LNCaP clone FGC (cell line): ENCODE measurements at regions not wholly inside any gene's neighbourhood (a gene's known extent, or its start where the extent isn't known, plus 50 kb on each side); places are given as distances from the start of the nearest gene placed in this dataset.
A peak's percentile ranks its signal among the peaks of the same experiment; 100 is the strongest.

ENCODE experiments used
- DNase-seq: peaks from one replicate; pipeline ENCODE4 v3.0.0-alpha.2; 2011; ENCODE audit warnings: low read depth
- H3K4me3 ChIP-seq: 2 replicates; pipeline ENCODE4 v1.5.1; 2011; ENCODE audit warnings: mild to moderate bottlenecking, low read depth, low read length, control low read depth
- TF ChIP-seq, protein P1 (sequence below): IDR thresholded peaks from 2 replicates; pipeline ENCODE4 v1.5.1; 2012; ENCODE audit warnings: mild to moderate bottlenecking; ENCODE audit not compliant: control insufficient read depth, insufficient read depth; ENCODE audit errors: extremely low read depth

DNA sequence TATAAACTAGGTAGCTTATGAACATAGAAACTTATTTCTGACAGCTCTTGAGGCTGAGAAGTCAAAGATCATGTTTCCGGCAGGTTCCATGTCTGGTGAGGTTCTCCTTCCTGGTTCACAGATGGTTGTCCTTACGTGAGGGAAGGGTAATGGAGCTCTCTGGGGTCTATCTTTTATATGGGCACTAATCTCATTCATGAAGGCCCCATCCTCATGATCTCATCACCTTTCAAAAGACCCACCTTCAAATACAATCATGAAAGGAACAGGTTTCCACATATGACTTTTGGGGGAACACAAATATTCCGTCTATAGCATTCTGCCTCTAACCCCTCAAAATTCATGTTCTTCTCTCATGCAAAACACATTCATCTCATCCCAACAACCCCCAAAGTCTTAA lies 264.7 kb downstream of the PTTG2 start:
- DNase-seq = no peak
- no peak overlapping the region for H3K4me3 ChIP-seq
- TF ChIP-seq, protein P1, sequence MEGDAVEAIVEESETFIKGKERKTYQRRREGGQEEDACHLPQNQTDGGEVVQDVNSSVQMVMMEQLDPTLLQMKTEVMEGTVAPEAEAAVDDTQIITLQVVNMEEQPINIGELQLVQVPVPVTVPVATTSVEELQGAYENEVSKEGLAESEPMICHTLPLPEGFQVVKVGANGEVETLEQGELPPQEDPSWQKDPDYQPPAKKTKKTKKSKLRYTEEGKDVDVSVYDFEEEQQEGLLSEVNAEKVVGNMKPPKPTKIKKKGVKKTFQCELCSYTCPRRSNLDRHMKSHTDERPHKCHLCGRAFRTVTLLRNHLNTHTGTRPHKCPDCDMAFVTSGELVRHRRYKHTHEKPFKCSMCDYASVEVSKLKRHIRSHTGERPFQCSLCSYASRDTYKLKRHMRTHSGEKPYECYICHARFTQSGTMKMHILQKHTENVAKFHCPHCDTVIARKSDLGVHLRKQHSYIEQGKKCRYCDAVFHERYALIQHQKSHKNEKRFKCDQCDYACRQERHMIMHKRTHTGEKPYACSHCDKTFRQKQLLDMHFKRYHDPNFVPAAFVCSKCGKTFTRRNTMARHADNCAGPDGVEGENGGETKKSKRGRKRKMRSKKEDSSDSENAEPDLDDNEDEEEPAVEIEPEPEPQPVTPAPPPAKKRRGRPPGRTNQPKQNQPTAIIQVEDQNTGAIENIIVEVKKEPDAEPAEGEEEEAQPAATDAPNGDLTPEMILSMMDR = no peak

DNA sequence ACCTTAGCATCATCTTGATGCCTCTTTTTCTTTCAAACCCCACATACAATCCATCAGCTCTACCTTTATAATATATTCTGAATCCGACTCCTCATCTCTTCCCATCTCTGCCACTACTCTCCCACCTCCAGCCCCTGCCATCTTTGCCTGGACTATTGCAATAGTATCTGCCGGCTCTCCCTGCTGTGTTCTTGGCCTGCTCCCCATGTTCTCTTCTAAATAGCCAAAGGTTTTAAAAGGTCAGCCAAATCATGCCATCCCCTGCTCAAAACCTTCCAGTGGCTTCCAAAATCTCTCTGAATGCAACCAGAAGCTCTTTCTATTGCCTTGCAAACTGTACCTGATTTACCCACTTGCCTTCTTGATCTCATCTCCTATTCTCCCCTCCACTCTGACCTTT lies 266.0 kb downstream of the PTTG2 start:
- no peak for DNase-seq
- TF ChIP-seq, protein P1 = no peak
- H3K4me3 ChIP-seq = no peak overlapping the region

DNA sequence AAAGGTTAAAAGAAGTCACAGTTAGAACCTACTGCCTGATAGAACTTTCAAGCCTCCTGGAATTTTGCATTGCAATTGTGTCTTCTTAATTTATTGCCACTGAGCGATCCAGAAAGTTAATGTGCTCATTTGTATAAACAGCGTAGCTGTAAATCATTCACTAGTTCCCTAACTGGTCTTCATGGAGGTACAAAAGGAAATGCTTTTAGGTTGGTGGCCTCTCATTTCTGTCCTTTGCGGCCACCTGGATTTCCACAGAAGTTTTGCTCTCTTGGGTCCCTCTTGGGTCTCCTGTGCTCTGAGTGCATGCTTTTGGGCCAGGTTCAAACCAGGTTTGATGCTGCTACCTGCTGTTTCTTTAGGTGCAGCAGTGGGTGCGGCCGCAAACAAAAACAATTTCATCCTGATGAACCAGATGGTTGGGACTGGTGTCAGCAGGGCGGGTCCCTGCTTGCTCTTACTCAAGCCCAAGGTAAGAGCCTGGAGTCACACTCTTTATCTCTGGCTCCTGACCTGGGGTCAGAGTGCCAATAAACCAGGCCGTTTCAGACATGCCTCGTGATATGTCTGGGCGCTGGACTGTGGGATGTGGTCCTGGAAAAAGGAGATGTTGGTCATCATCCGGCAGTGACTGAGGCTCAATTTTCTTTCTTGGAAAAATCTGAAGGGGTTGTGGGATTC lies 270.1 kb downstream of the PTTG2 start:
- no peak overlapping the region for H3K4me3 ChIP-seq
- TF ChIP-seq, protein P1 = no peak
- DNase-seq = peak; percentile 18

DNA sequence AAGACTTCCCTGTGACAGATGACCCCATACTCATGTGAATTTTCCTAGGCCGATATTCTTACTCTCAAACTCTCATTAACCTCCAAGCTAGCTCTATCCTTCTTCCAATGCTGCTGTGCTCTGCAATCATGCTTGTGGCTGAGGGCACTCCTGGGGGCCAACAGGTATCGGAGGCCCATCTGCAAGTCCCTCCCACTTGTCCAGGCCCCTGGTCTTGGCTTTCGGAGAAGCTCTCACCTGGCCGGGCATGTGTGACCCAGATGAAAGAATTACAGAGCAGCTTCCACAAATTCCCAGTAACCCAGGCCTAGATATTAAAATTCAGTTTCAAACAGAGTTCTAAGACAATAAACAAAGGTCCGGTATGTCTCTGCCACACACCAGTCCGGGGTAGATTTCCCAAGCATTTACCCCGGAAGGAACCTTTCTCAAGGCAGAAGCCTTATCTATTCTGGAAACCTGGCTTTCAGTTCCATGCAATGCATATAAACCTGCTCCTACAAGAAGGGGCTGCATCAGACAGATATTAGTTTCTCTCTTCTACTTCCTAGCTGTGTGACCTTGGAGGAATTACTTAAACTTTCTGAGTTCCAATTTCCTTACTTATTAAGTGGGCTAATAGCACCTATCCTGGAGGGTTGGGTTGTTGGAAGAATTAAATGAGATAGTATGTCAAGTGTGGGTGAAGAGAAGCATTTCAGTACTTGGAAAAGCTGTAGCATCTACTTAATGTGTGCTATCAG lies 270.8 kb downstream of the PTTG2 start:
- no peak overlapping the region for H3K4me3 ChIP-seq
- DNase-seq = no peak
- TF ChIP-seq, protein P1 = no peak

DNA sequence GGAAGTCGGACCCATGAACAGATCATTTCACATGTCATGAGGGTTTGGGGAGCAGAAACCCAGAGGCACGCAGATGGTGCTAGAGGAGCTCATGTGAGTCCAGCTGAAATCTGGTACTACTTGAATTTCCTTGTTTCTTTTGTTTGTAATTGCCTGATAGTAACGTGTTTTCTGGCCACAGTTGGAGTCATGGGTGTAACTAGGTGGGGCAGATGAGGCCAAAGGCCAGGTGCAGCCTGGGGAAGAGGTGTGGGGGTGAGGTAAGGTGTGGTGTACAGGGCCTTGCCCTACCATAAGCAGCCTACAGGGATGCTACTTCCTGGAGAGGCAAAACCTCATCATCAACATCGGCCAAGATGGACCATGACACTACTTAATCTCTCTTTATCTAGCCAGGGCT lies 271.4 kb downstream of the PTTG2 start:
- no peak for DNase-seq
- TF ChIP-seq, protein P1 = no peak

DNA sequence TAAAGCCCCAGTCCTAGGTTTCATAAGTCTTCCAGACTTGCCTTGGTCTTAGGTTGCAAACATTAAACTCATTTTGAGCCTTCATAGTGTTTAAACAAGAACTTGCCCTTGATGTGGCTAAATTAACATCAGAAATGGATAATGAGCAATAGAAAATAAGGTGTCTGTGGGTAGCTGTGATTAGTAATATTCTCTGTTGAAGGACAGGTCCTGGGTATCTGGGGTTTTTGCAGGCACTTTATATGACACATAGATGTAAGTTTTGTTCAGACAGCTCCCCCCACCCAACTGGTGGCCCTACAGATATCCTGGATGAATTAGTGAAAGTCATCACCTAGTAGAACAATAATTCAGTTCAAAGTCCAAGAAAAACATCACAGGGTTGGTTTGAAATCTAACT lies 272.5 kb downstream of the PTTG2 start:
- TF ChIP-seq, protein P1 = no peak
- no peak overlapping the region for H3K4me3 ChIP-seq
- no peak for DNase-seq

More for the DNA sequence above, 271.4 kb downstream of the PTTG2 start:
- H3K4me3 ChIP-seq = no peak overlapping the region
